Activated T-cell treated with anti-CD3 and anti-CD28 coated beads for 4 hours (primary cell): ENCODE measurements at regions not wholly inside any gene's neighbourhood (a gene's known extent, or its start where the extent isn't known, plus 50 kb on each side); places are given as distances from the start of the nearest gene placed in this dataset.
"Not testable (repeated sequence)": the region's sequence is repeated elsewhere in the genome, so short reads cannot be mapped to it uniquely, and the experiment has no call there.

Experiments used
- DNase-seq: peaks from one replicate; pipeline ENCODE4 v3.0.0-alpha.2; 2020

DNA sequence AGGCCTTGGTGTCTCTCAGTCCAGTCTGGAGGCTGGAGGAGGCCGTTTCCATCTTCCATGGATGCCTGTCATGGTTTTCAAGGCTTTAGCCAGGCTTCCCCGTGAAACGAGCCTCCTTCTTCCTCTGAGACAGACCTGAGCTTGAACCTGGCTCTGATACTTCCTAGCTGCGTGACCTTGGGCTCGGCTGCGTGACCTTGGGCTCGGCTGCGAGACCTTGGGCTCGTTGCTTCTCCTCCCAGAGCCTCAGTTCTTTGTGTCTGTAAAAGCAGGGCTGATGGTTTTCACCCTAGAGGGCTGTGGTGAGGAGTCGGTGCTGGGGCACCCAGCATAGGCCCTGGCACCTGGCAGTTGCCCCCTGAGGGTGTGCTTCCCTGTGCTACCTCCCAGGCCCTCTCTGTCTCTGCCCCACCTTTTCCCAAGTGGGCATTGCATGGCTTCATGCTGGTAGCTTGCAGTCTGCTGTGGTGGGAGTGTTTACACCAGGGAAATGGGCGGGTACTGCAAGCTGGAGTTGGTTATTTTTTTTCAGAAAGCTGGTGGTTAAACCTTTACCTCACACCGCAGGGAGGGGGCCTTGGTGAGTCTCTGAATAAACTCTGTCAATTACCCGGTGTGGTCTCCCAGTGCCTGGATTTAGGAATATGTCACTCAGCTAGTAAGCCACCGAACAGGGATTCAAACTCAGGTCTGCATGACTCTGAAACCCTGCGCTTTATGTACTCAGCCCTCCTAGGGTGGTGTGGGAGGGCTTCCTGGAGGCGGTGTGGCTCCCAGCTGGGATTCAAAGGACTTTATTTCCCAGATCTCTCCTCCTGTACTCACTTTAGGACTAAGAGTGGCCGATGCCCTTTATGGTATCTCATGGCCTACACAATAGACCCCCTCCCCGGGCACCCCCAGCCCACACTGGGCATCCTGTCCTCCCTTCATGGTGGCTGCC, 129.0 kb upstream of the CIBAR2 start:
- no peak for DNase-seq

- DNase-seq = no peak
Observed at GRCh38 chr16:85242140-85242539, 129.9 kb upstream of the CIBAR2 start.

GRCh38 chr16:85243308-85243707, 131.0 kb upstream of the CIBAR2 start:
- DNase-seq = no peak

DNA sequence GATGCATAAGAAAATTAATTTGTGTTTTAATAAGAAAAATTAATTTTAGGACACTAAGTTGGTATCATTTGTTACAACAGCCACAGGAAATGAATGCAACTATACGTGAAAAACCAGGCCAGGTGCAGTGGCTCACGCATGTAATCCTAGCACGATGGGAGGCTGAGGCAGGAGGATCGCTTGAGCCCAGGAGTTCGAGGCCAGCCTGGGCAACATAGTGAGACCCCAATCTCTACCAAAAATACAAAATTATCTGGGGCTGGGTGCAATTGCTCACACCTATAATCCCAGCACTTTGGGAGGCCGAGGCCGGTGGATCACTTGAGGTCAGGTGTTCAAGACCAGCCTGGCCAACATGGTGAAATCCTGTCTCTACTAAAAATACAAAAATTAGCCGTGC, 132.2 kb upstream of the CIBAR2 start:
- DNase-seq = not testable (repeated sequence)

DNA sequence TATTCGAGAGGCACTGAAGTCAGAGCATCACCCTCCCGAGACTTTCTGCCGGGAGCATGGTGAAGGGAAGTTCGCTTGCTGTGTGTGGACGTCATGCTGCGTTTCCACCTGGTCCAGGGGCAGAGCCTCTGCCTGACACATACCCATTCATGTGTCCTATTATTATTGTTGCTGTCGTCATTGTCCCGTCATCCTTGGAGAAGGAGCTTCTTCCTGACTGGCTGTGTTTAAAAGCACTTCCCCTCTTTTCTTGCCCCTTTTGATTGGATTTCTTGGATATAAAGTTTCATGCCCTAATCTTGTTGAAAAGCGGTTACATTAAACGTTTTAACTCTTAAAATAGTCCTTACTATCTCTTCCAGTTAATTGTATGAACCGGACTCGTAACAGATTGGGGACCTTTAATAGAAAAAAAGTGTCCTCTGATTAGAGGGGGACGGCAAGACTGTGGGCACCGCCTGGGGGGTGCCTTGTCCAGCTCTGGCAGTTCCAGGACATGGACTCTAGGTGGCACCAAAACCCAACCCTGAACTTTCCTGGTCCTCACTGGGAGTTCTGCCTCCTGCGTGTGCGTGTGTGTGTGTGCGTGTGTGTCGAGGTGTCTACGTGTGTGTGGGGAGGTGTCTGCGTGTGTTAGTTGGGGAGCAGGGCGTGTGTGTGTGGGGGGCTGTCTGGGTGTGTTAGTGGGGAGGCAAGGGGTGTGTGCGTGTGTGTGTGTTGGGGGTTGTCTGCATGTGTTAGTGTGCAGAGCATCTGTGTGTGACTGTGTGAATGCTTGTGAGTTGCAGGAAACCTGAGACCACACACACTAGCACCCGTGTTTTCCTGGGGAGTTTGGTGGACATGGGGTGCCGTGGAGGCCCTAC, 133.3 kb upstream of the CIBAR2 start:
- DNase-seq = peak; percentile 29

DNA sequence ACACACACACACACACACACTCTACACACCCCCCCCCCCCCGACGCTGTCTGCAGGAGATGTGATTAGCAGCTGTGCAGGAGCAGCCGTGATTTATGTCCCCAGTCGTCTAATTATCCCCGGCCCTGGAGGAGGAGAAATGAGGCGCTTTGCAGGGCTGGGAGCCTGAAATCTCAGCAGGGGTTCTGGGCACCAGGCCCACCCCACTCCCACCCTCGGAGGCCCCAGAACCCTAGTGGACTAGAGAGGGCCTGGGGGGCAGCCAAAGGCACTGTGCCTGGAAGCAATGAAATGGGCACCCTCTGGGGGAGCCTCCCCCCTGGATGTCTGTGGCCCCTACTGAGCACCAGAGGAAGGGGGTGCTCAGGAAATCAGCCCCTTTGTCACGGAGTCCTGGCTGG, 134.2 kb upstream of the CIBAR2 start:
- no peak for DNase-seq

GRCh38 chr16:85246973-85247372, 134.7 kb upstream of the CIBAR2 start:
- no peak for DNase-seq

- no peak for DNase-seq
Observed at GRCh38 chr16:85248342-85248741, 136.1 kb upstream of the CIBAR2 start.

- no peak for DNase-seq
Observed at GRCh38 chr16:85248857-85249256, 136.6 kb upstream of the CIBAR2 start.

DNA sequence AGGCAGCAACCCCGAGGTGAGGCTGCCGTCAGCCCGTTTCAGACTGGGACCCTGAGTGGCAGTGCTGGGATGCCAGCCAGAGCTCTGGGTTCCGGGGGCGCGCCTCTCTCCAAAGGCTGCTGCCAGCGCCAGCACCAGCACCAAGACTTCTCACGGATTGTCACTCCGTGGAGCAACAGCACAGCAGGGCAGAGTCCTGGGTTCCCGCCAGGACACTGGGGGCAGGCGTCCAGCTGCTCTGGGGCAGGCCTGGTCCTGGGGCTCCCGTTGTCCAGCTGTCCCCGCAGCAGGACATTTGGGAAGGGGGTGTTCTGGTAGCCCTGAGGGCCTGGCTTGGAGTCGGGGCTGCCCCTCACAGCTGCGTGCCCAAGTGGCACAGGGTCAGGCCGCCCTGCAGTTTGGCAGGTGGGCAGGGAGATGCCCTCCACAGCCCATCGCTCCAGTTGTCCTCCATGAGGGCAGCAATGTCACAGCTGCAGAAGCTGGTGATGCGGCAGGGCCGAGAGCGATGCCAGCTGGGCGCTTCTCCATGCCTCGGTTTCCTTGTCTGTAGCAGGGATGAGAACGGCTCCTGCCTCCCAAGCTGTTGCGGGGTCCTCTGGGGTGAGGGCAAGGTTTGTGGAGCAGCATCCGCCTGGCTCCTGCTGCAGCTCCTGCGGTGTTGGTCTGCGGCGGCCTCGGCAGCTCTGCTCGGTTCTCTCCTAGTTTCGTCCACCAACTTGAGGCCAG, 137.3 kb upstream of the CIBAR2 start:
- no peak for DNase-seq

GRCh38 chr16:85250147-85250463, 137.8 kb upstream of the CIBAR2 start:
- no peak for DNase-seq

GRCh38 chr16:85250609-85251223, 138.4 kb upstream of the CIBAR2 start:
- no peak for DNase-seq

GRCh38 chr16:85251225-85251760, 139.0 kb upstream of the CIBAR2 start:
- DNase-seq = no peak

DNA sequence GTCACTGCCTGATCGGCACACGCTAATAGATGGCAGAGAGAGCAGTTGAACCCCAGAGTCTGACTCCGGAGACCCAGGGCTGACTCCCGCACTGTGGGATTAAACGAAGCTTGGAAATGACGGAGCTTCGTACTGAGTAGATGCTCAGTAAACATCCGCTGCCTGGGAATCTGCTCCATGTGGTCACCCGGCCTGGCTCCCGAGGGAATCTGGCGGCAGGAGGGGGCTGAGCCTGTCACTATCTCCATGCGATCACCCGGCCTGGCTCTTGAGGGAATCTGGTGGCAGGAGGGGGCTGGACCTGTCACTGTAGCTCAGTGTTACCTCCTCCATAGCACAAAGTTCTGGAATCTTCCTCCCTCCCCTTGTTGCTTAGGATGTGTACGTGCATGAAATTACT, 139.7 kb upstream of the CIBAR2 start:
- DNase-seq = no peak

DNA sequence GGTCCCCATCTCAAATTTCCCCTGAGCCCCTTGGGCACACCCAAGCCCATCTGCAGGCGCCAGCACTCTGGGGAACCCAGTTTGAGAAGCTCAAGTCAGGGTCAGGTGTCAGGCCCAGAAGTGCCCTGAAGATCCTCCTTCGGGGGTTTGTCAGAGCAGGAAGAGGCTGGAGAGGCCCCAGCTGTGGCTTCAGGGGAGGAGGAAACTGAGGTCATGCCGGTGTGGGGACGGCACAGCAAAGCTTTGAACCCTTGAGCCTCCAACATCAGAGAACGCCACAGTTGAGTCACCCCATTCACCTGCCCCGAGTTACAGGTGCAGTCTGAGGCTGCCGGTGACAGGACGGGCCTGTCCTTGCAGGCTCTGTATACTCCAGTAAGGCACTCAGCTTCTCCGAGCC, 140.2 kb upstream of the CIBAR2 start:
- DNase-seq = no peak

DNA sequence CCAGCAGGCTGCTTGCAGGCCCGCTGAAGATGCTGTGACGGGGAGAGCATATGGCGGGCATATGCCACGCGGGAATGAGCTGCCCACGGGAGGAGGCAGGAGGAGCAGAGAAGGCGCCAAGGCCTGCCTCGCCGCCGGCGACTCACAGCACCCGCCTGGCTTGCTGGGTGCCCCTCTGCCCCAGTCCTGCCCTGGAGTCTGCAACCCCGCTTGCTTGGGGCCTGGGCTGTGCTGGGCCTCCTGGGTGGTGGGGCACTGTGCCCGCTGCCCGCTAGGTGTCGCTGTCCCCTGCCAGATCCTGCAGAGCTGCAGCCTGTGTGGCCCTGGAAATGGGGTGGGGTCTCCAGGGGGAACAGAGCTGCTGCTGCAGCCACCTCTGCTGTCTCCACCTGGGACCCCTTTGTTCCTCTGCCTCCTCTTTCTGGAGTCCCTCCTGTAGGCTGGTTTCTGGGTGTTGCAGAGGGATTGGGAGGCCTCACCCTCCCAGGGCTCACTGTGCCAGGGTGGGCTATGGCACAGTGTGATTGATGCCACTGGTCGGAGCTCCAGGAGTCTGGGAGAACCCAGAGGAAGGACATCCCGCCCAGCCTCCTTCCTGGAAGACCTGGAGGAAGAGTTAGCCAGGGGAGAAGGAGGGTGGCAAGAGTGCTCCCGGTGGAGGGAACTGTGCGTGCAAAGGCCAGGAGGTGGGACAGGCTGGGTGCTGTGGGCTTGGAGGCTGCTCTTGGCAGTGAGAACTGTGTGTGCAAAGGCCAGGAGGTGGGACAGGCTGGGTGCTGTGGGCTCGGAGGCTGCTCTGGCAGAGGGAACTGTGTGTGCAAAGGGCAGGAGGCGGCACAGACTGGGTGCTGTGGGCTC, 141.0 kb upstream of the CIBAR2 start:
- DNase-seq = peak; percentile 47

- DNase-seq = no peak
Observed at GRCh38 chr16:85254051-85254450, 141.8 kb upstream of the CIBAR2 start.

- no peak for DNase-seq
Observed at GRCh38 chr16:85254921-85255320, 142.6 kb upstream of the CIBAR2 start.

- no peak for DNase-seq
Observed at GRCh38 chr16:85255777-85256176, 143.5 kb upstream of the CIBAR2 start.

- no peak for DNase-seq
Observed at GRCh38 chr16:85256190-85256739, 144.0 kb upstream of the CIBAR2 start.

GRCh38 chr16:85257483-85257882, 145.2 kb upstream of the CIBAR2 start:
- DNase-seq = no peak
